H7 (cell line): ENCODE measurements at regions not wholly inside any gene's neighbourhood (a gene's known extent, or its start where the extent isn't known, plus 50 kb on each side); places are given as distances from the start of the nearest gene placed in this dataset.

Source experiments
- DNase-seq: peaks from one replicate; pipeline ENCODE4 v3.0.0; 2012
- H3K27me3 ChIP-seq: 2 replicates; pipeline ENCODE4 v1.6.0; 2011; ENCODE audit warnings: mild to moderate bottlenecking, low read length; ENCODE audit not compliant: control insufficient read depth, insufficient read depth
- H3K36me3 ChIP-seq: replicated peaks from 2 replicates; pipeline ENCODE4 v1.5.1; 2011; ENCODE audit warnings: low read length; ENCODE audit not compliant: control insufficient read depth, insufficient read depth
- H3K4me3 ChIP-seq: 2 replicates; pipeline ENCODE4 v1.5.1; 2011; ENCODE audit warnings: low read depth, mild to moderate bottlenecking, control low read depth, low read length, moderate library complexity; ENCODE audit not compliant: insufficient read depth

GRCh38 chr2:12151716-12152115, 405.3 kb downstream of the LPIN1 start:
- H3K36me3 ChIP-seq, result no peaks in the 10 kb centered on the region
- no peaks in the 10 kb centered on the region for H3K27me3 ChIP-seq
- peak; percentile 32 for DNase-seq
- H3K4me3 ChIP-seq, result no peak overlapping the region

- H3K4me3 ChIP-seq, result no peak overlapping the region
- no peak for DNase-seq
- H3K27me3 ChIP-seq, result no peaks in the 10 kb centered on the region
- H3K36me3 ChIP-seq, result no peaks in the 10 kb centered on the region
Measured at GRCh38 chr2:12152888-12153287, 406.5 kb downstream of the LPIN1 start.

DNA sequence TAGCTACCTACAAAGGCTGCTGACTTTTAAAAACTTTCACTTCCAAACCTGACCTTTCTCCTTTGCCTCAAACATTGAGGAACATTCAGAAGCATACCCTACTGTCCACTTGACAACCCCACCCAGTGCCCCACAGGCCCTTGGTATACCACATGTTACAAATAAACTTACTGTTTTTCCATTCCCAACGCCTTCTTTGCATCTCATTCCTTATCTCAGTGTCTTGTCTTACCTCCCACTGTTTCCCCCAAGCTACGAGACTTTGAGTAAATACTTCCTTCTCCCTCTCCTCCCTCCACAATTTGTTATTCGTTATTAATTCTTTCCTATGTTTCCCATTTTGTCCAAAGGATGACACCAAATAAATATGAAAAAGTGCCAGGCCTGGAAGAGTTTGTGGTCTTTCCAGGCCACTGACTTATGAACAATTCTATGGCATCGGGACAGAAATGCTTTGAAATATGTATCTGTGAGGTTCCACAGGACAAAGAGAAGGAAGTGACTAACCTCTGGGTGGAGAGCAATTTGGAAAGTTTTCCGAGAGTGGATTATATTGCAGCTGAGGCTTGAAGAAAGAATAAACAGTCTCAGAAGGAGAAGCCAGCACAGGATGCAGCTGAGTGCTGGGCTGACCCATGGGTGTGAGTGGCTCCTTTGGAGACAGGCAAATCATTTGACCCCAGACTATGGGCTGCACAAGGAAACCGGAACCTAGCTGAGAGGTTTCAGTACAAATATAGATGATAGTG, 409.0 kb downstream of the LPIN1 start:
- DNase-seq, result no peak
- no peak overlapping the region for H3K4me3 ChIP-seq
- no peaks in the 10 kb centered on the region for H3K36me3 ChIP-seq
- H3K27me3 ChIP-seq, result no peaks in the 10 kb centered on the region

DNA sequence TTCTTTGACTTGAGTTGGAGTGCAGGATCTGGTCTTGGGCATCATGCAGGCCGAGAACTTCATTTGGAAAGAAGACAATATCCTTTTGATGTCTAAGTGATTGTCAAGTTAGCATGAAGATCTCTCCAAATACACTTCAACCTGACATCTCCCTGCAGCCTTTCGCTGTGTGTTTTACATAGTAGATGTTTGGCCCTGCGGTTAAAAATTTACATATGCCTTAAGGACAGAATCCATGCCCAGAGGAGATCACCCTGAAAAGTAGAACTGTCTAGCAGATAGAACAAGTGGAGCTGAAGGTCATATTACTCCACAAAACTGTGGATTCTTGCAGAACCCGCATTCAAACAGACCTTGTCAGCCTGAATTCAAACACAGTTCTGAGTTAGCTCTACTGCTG, 409.9 kb downstream of the LPIN1 start:
- DNase-seq, result no peak
- H3K4me3 ChIP-seq, result no peak overlapping the region
- H3K36me3 ChIP-seq, result no peaks in the 10 kb centered on the region
- no peaks in the 10 kb centered on the region for H3K27me3 ChIP-seq

DNA sequence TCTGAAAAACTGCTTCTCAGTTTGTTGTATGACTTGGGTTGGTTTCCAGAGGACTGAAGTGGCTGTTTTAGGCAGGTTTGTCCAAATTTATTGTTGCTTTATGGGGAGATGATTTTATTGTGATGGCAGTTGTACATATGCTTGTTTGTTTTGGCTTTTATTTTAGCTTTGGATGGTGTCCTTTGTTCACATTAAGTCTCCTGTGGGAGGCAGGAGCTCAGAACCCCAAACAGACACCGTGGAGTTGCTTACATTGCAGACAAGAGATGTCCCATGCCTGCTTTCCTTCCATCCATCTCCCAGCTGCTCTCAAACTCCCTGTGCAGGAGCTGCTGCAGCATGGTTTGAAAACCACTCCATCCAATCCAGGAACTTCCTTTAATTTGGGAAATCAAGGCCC, 414.7 kb downstream of the LPIN1 start:
- no peak for DNase-seq
- Histone ChIP-seq H3K27me3 (no peaks in the 10 kb centered on the region), H3K4me3 (no peak overlapping the region), H3K36me3 (no peaks in the 10 kb centered on the region)

DNA sequence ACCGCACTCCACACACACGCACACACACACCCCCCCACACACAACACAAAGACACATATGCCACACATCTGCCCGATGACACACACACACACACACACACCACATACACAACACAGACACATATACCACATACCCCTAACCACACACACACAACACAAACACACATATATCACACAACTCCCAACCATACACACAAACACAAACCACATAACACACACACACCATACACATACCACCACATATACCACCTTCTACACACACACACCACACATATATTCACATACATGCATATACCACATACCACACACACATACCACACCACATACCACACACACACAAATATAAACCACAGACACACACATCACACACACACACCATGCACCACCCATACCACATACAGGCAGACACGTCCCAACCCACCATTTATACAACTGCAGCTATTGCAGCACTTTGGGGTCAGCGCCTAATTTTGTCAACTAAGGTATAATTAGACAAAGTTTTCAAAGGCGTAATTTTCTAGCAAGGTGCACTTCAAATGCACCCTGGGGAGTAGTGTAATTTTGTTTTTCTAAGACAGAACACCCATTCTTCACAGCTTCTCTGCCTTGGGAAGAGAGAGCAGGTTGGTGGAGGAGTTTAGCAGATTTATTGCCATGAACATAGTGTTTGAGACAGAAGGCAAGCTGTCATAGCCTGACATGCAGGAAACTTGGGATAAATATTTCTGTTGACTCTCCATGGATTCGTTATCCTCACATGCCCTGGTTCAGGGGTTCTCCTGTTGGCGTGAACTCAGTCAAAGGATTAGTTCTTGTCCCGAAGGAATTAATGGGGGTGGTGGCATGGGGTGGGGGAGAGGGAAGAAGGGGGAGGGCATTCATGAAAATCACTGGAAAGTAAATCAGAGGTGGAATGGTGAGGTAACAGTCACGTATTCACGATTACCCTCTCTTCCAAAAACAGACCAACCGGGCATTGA, 416.1 kb downstream of the LPIN1 start:
- Histone ChIP-seq H3K36me3 (no peaks in the 10 kb centered on the region), H3K27me3 (no peaks in the 10 kb centered on the region), H3K4me3 (no peak overlapping the region)
- no peak for DNase-seq

- Histone ChIP-seq H3K36me3 (no peaks in the 10 kb centered on the region), H3K4me3 (no peak overlapping the region), H3K27me3 (no peaks in the 10 kb centered on the region)
- no peak for DNase-seq
Measured at GRCh38 chr2:12163866-12164265, 417.4 kb downstream of the LPIN1 start.

- DNase-seq, result no peak
- H3K4me3 ChIP-seq, result no peak overlapping the region
- H3K36me3 ChIP-seq, result no peaks in the 10 kb centered on the region
- no peaks in the 10 kb centered on the region for H3K27me3 ChIP-seq
Measured at GRCh38 chr2:12164689-12165088, 418.3 kb downstream of the LPIN1 start.

- Histone ChIP-seq H3K36me3 (no peaks in the 10 kb centered on the region), H3K4me3 (no peak overlapping the region), H3K27me3 (no peaks in the 10 kb centered on the region)
- DNase-seq, result peak; percentile 46
Measured at GRCh38 chr2:12167525-12168317, 421.3 kb downstream of the LPIN1 start.

- Histone ChIP-seq H3K4me3 (no peak overlapping the region), H3K27me3 (no peaks in the 10 kb centered on the region), H3K36me3 (no peaks in the 10 kb centered on the region)
- DNase-seq, result no peak
Measured at GRCh38 chr2:12168354-12168753, 421.9 kb downstream of the LPIN1 start.

DNA sequence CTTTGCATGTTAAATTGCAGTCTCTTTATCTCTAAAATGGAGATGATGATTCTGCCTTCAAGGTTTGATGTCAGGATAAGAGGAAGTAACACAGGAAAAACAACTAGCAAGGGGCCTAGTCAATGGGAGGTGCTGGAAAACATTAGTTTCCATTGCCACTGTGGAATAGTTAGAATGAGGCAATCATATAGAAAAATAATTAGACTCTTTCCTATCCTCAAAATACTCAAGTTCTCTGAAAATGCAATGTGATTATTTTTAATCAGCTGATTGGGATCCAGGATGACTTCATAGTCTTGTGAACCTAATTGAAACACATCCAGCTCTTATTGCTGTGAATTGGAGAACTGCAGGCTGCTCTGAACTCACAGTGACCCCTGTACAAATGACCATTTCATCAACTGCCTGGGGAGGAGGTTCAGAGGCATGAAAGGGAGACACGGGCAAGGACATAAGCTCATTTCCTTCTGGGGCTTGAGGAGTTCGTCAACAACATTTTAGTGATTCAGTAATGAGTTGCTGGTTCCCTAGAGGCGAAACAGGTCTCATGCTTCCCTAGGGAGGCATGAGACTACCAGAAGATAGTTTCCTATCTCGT, 422.5 kb downstream of the LPIN1 start:
- no peak for DNase-seq
- Histone ChIP-seq H3K4me3 (no peak overlapping the region), H3K27me3 (no peaks in the 10 kb centered on the region), H3K36me3 (no peaks in the 10 kb centered on the region)

- no peaks in the 10 kb centered on the region for H3K27me3 ChIP-seq
- no peak for DNase-seq
- H3K36me3 ChIP-seq, result no peaks in the 10 kb centered on the region
- H3K4me3 ChIP-seq, result no peak overlapping the region
Measured at GRCh38 chr2:12169721-12170120, 423.3 kb downstream of the LPIN1 start.

- Histone ChIP-seq H3K36me3 (no peaks in the 10 kb centered on the region), H3K4me3 (no peak overlapping the region), H3K27me3 (no peaks in the 10 kb centered on the region)
- no peak for DNase-seq
Measured at GRCh38 chr2:12170121-12170520, 423.7 kb downstream of the LPIN1 start.

DNA sequence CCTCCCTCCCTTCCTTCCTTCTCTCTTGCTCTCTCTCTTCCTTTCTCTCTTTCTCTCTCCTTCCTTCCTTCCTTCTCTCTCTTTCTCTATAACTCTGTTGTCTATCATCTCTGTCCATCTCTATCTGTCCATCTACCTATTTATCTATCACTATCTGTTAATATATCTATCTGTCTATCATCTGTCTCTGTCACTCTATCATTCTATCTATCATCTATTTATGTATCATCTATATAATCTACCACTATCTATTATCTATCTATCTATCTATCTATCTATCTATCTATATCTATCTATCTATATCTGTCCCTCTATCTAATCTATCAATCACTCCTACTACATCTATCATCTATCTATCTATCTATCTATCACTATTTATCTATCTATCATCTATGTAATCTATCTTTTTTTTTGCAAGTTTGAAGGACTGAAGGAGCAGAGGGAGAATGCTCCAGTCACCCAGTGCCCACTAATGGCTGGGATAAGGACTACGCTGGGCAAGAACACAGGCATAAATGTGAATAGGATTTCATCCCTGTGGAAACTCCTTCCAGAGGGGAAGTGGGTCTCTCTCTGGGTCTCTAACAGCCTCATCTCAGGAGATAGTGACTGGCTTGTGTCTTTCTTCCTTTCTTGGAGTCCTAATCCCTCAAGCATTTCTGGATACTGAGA, 427.0 kb downstream of the LPIN1 start:
- H3K36me3 ChIP-seq, result no peaks in the 10 kb centered on the region
- DNase-seq, result no peak
- no peaks in the 10 kb centered on the region for H3K27me3 ChIP-seq
- no peak overlapping the region for H3K4me3 ChIP-seq
